CD14-positive monocyte (primary cell): ENCODE measurements at regions not wholly inside any gene's neighbourhood (a gene's known extent, or its start where the extent isn't known, plus 50 kb on each side); places are given as distances from the start of the nearest gene placed in this dataset.

Source experiments
- DNase-seq, 3 donors: peaks; one replicate each; pipeline ENCODE4 v3.0.0-alpha.2; 2011 to 2022
- H2AFZ ChIP-seq: 2 replicates; pipeline ENCODE4 v1.6.0; 2012; ENCODE audit warnings: mild to moderate bottlenecking, low read depth, low read length, inconsistent platforms; ENCODE audit not compliant: insufficient read depth, poor library complexity, severe bottlenecking
- H3K27ac ChIP-seq, 2 donors: 1 replicate in 1 of 2; 2 replicates in 1 of 2; pipeline ENCODE4 v1.5.1; 2012 to 2013; ENCODE audit warnings: low read length in 2 of 2, control low read depth in 1 of 2, inconsistent platforms in 1 of 2, low read depth in 1 of 2, mild to moderate bottlenecking in 1 of 2
- H3K27me3 ChIP-seq, 2 donors: one replicate each; pipeline versions ENCODE4 v1.6.0 to v1.6.1; 2011 to 2013; ENCODE audit warnings: low read length in 2 of 2; ENCODE audit not compliant: control insufficient read depth in 2 of 2, insufficient read depth in 2 of 2
- H3K36me3 ChIP-seq, 2 donors: replicated peaks in 1 of 2; 1 replicate in 1 of 2; 2 replicates in 1 of 2; pipeline versions ENCODE4 v1.5.1 to v1.6.1; 2012 to 2013; ENCODE audit warnings: low read length in 2 of 2, control low read depth in 1 of 2, inconsistent platforms in 1 of 2, mild to moderate bottlenecking in 1 of 2; ENCODE audit not compliant: insufficient read depth in 2 of 2, control insufficient read depth in 1 of 2
- H3K4me1 ChIP-seq, 2 donors: 1 replicate in 1 of 2; 2 replicates in 1 of 2; pipeline versions ENCODE4 v1.5.1 to v1.6.1; 2012 to 2013; ENCODE audit warnings: low read length in 2 of 2, control low read depth in 1 of 2, inconsistent platforms in 1 of 2, mild to moderate bottlenecking in 1 of 2, moderate library complexity in 1 of 2; ENCODE audit not compliant: insufficient read depth in 2 of 2, control insufficient read depth in 1 of 2
- H3K4me2 ChIP-seq: replicated peaks from 2 replicates; pipeline ENCODE3; 2012; ENCODE audit warnings: low read length, moderate library complexity, mild to moderate bottlenecking; ENCODE audit not compliant: poor library complexity, severe bottlenecking; ENCODE audit errors: extremely low read depth
- H3K4me3 ChIP-seq, 3 experiments: fragments of 200-600 bp in 1 of 3; sonication (generic) in 1 of 3; replicated peaks in 1 of 3; 1 replicate in 2 of 3; 2 replicates in 1 of 3; pipeline ENCODE4 v1.5.1; 2011 to 2013; ENCODE audit warnings: low read length in 3 of 3, mild to moderate bottlenecking in 3 of 3, control low read depth in 2 of 3, low read depth in 2 of 3, inconsistent platforms in 1 of 3, moderate library complexity in 1 of 3
- H3K79me2 ChIP-seq: 2 replicates; pipeline ENCODE4 v1.6.0; 2012; ENCODE audit warnings: mild to moderate bottlenecking, control low read depth, inconsistent platforms, low read length, moderate library complexity; ENCODE audit not compliant: insufficient read depth
- H3K9ac ChIP-seq: 2 replicates; pipeline ENCODE4 v1.6.0; 2017; ENCODE audit warnings: low read length, mild to moderate bottlenecking; ENCODE audit not compliant: insufficient read depth, poor library complexity, severe bottlenecking
- H3K9me3 ChIP-seq, 2 donors: replicated peaks in 1 of 2; 1 replicate in 1 of 2; 2 replicates in 1 of 2; pipeline versions ENCODE4 v1.5.1 to v1.6.1; 2012 to 2013; ENCODE audit warnings: low read length in 2 of 2, control low read depth in 1 of 2; ENCODE audit not compliant: control insufficient read depth in 1 of 2, insufficient read depth in 1 of 2
- H4K20me1 ChIP-seq: 2 replicates; pipeline ENCODE4 v1.6.0; 2012; ENCODE audit warnings: mild to moderate bottlenecking, low read length, control low read depth, moderate library complexity; ENCODE audit not compliant: insufficient read depth
- H3K27ac Mint-ChIP-seq, 7 donors: one replicate each; pipeline ENCODE4 v1.8.0; 2020; ENCODE audit warnings: mild to moderate bottlenecking in 7 of 7, mixed read lengths in 7 of 7, moderate library complexity in 6 of 7, inconsistent platforms in 2 of 7
- H3K27me3 Mint-ChIP-seq, 3 donors: one replicate each; pipeline ENCODE4 v1.8.0; 2021 to 2022; ENCODE audit warnings: low read depth in 3 of 3, mild to moderate bottlenecking in 3 of 3, mixed read lengths in 3 of 3, moderate library complexity in 3 of 3, inconsistent platforms in 1 of 3
- H3K36me3 Mint-ChIP-seq, 2 donors: one replicate each; pipeline ENCODE4 v1.8.0; 2020; ENCODE audit warnings: mixed read lengths in 2 of 2, inconsistent platforms in 1 of 2, mild to moderate bottlenecking in 1 of 2
- H3K4me1 Mint-ChIP-seq: one replicate; pipeline ENCODE4 v1.8.0; 2020; ENCODE audit warnings: mild to moderate bottlenecking, mixed read lengths
- H3K4me3 Mint-ChIP-seq, 2 donors: one replicate each; pipeline ENCODE4 v1.8.0; 2020; ENCODE audit warnings: mild to moderate bottlenecking in 2 of 2, mixed read lengths in 2 of 2, moderate library complexity in 1 of 2
- H3K9me3 Mint-ChIP-seq, 7 donors: one replicate each; pipeline ENCODE4 v1.8.0; 2020 to 2022; ENCODE audit warnings: mixed read lengths in 7 of 7, mild to moderate bottlenecking in 6 of 7, moderate library complexity in 6 of 7, inconsistent platforms in 2 of 7
- WGBS: methylation state at CpG from one replicate; pipeline ENCODE4 v1.1.5; 2013; ENCODE audit warnings: missing lambda C conversion rate; ENCODE audit not compliant: insufficient coverage; 5-methylcytosine and 5-hydroxymethylcytosine counted together
- intact Hi-C, 2 donors: fragments of 100-400 bp; cut with micrococcal nuclease; formaldehyde crosslinking; loops; one replicate each; pipeline versions ENCODE4 v1.15.0 to v1.15.1; 2023
- TF ChIP-seq, protein P1 (sequence below): fragments of 200-600 bp; IDR thresholded peaks from one replicate; pipeline ENCODE4 v1.8.0; 2022; ENCODE audit warnings: antibody characterized with exemption, mild to moderate bottlenecking

DNA sequence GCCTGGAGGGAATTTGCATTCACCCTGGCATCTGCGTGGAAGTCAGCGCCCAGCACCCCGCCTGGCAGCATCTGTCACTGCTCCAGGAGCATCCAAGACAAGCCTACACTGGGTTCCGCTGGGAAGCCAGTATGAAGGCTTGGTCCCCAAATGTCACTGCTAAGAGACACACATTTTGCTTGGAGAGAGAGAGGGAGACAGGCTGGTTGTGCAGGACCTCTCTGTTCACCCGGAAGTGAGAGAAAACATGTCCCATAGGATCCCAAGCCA, 119.5 kb downstream of the SEC23IP start:
- peaks cover 0 to 16% of the 10 kb centered on the region in 2 donors for H3K27me3 ChIP-seq
- H2AFZ ChIP-seq = no peak overlapping the region
- Mint-ChIP-seq H3K36me3 (no peaks in the 10 kb centered on the region), H3K9me3 (peaks cover 0 to 9% (median 6%) of the 10 kb centered on the region in 7 donors), H3K4me1 (no peaks in the 10 kb centered on the region), H3K4me3 (peak overlapping the region in 1 of 2 donors; percentile 40), H3K27ac (no peak overlapping the region), H3K27me3 (peaks cover 26 to 37% (median 30%) of the 10 kb centered on the region in 3 donors)
- no peaks in the 10 kb centered on the region for H4K20me1 ChIP-seq
- no peak for DNase-seq
- no peak overlapping the region for H3K4me3 ChIP-seq
- TF ChIP-seq, protein P1, sequence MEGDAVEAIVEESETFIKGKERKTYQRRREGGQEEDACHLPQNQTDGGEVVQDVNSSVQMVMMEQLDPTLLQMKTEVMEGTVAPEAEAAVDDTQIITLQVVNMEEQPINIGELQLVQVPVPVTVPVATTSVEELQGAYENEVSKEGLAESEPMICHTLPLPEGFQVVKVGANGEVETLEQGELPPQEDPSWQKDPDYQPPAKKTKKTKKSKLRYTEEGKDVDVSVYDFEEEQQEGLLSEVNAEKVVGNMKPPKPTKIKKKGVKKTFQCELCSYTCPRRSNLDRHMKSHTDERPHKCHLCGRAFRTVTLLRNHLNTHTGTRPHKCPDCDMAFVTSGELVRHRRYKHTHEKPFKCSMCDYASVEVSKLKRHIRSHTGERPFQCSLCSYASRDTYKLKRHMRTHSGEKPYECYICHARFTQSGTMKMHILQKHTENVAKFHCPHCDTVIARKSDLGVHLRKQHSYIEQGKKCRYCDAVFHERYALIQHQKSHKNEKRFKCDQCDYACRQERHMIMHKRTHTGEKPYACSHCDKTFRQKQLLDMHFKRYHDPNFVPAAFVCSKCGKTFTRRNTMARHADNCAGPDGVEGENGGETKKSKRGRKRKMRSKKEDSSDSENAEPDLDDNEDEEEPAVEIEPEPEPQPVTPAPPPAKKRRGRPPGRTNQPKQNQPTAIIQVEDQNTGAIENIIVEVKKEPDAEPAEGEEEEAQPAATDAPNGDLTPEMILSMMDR = no peak
- H3K4me1 ChIP-seq = no peaks in the 10 kb centered on the region
- H3K9ac ChIP-seq = no peak overlapping the region
- H3K36me3 ChIP-seq = no peaks in the 10 kb centered on the region
- no peaks in the 10 kb centered on the region for H3K79me2 ChIP-seq
- intact Hi-C loops = no loop called here
- no peak overlapping the region for H3K4me2 ChIP-seq
- no peaks in the 10 kb centered on the region for H3K9me3 ChIP-seq
- no peak overlapping the region for H3K27ac ChIP-seq
- 98% methylated on average over 5 of the region's 5 CpGs for WGBS

DNA sequence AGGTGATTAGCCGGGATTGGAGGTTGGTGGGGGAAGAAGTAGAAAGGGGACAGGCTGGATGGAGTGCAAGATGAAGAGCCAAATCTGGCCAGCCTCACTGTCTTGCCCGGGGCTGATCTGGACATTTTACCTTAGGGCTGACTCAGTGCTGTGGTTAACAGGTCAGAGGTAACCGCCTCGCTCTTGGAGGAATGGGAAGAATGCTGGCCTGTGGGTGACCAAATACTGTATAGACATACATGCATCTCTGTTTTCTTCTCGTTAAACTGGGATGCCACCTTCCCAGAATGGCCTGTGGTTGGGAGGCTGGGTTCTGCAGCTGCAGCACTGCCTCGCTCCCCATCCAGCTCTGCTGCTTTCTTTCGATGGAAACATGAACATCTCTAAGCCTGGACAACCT, 120.0 kb downstream of the SEC23IP start:
- Mint-ChIP-seq H3K4me3 (peak overlapping the region in 1 of 2 donors; percentile 65), H3K4me1 (no peaks in the 10 kb centered on the region), H3K9me3 (peaks cover 0 to 9% (median 6%) of the 10 kb centered on the region in 7 donors), H3K27me3 (peaks cover 26 to 35% (median 30%) of the 10 kb centered on the region in 3 donors), H3K27ac (no peak overlapping the region), H3K36me3 (no peaks in the 10 kb centered on the region)
- H3K4me1 ChIP-seq = no peaks in the 10 kb centered on the region
- H3K27ac ChIP-seq = no peak overlapping the region
- no peak overlapping the region for H3K9ac ChIP-seq
- H3K4me2 ChIP-seq = no peak overlapping the region
- no peaks in the 10 kb centered on the region for H3K9me3 ChIP-seq
- no peaks in the 10 kb centered on the region for H3K36me3 ChIP-seq
- H3K4me3 ChIP-seq = no peak overlapping the region
- no peak overlapping the region for H2AFZ ChIP-seq
- H3K79me2 ChIP-seq = no peaks in the 10 kb centered on the region
- no peaks in the 10 kb centered on the region for H4K20me1 ChIP-seq
- TF ChIP-seq, protein P1 = no peak
- DNase-seq = no peak
- WGBS = 88% methylated on average over 3 of the region's 7 CpGs
- H3K27me3 ChIP-seq = peaks cover 0 to 16% of the 10 kb centered on the region in 2 donors
- intact Hi-C loops = no loop called here
